GM12873 (cell line): ENCODE measurements at regions not wholly inside any gene's neighbourhood (a gene's known extent, or its start where the extent isn't known, plus 50 kb on each side); places are given as distances from the start of the nearest gene placed in this dataset.

ENCODE experiments used
- TF ChIP-seq, protein P1 (sequence below): IDR thresholded peaks from 2 replicates; pipeline ENCODE4 v1.5.1; 2012; ENCODE audit warnings: low read depth, mild to moderate bottlenecking, moderate library complexity, low read length, control low read depth; ENCODE audit not compliant: insufficient read depth; ENCODE audit errors: missing control alignments

DNA sequence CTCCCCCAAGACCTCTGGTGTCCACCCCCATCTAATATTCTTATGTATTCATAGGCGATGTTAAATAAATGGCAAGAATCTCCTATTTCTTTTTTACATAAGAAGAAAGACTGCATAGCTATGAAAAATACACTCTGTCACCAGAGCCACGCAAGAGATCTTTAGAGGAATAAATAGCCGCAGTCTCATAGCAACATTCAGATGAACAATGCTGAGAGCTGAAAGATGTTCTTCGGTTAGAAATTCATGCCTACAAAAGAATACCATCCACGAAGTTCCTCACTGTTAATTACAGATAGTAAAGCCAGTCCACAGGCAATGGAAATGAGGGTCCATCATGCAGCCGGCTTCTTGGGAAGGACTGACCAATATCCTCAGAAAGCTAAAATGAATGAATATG, 76.0 kb upstream of the SOD1 start:
- TF ChIP-seq, protein P1, sequence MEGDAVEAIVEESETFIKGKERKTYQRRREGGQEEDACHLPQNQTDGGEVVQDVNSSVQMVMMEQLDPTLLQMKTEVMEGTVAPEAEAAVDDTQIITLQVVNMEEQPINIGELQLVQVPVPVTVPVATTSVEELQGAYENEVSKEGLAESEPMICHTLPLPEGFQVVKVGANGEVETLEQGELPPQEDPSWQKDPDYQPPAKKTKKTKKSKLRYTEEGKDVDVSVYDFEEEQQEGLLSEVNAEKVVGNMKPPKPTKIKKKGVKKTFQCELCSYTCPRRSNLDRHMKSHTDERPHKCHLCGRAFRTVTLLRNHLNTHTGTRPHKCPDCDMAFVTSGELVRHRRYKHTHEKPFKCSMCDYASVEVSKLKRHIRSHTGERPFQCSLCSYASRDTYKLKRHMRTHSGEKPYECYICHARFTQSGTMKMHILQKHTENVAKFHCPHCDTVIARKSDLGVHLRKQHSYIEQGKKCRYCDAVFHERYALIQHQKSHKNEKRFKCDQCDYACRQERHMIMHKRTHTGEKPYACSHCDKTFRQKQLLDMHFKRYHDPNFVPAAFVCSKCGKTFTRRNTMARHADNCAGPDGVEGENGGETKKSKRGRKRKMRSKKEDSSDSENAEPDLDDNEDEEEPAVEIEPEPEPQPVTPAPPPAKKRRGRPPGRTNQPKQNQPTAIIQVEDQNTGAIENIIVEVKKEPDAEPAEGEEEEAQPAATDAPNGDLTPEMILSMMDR = no peak

DNA sequence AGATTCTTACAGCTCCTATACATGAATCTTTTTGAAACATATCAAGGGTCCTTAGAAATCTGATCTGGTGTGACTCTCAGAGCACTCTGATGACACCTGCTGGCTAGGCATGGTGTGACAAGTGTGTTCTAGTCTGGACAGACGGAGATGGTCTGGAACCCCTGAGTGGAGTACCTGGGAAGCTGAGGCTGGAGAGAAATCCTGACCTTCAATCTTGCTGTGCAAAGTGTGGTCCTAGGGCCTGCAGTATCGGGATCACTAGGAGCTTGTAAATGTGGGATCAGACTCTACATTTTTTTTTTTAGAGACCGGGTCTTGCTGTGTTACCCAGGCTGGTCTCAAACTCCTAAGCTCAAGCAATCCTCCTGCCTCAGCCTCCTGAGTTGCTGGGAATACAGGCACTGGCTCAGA, 78.6 kb upstream of the SOD1 start:
- TF ChIP-seq, protein P1 = peak; percentile 88

DNA sequence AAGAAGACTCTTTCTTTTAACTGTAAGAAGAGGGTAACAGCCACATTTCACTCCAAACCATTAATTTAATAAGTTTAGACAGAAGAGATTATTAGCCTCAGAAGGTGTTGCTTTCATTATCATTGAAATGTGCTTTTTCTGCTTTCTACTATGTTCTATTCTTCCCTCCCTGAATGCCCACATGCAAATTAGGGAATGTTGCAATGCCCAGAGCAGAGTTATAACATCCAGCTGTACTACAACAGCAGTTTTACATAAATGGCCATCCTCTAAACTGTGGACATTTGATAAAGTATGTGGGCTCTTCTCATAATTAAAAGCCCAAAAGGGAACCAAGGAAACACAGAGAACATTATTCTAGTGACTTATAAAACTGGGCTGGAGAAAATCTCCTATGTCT, 82.2 kb upstream of the SOD1 start:
- TF ChIP-seq, protein P1 = no peak

DNA sequence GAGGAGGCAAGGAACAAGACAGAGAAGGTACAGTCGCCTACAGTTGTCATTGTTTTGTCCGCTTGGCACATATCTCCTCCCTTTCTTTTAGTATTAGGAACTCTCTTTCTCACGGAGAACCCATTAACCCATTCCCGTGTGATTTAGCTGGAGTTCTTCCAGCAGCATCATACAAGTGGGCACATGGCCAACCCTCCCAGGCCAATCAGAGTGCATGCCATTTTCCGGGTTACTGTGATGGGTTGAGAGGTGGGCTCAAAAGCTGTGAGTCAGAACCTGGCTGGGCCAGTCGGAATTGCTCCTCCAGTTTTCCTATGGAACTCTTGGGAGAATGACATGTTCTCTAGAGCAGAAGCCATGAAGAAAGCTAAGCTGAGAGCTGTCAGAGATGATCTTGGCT, 83.1 kb upstream of the SOD1 start:
- TF ChIP-seq, protein P1 = no peak

DNA sequence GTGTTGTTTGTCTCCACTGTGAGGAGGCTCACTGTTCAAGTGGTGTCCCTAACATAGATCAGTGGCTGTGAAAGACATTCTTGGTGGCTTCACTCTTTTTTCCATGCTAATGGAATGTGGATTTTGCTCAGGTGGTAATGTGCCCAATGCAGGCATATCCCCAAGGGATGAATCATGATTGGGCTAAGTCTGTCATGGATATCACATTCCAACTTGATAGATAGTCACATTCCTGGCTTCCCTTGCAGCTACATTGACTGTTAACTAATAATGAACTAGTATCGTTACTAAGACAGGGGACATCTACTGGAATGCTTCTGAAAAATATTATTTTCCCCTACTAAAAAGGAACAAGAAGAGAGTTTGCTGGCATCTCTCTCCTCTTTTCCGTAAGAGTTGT, 86.3 kb upstream of the SOD1 start:
- TF ChIP-seq, protein P1 = no peak

DNA sequence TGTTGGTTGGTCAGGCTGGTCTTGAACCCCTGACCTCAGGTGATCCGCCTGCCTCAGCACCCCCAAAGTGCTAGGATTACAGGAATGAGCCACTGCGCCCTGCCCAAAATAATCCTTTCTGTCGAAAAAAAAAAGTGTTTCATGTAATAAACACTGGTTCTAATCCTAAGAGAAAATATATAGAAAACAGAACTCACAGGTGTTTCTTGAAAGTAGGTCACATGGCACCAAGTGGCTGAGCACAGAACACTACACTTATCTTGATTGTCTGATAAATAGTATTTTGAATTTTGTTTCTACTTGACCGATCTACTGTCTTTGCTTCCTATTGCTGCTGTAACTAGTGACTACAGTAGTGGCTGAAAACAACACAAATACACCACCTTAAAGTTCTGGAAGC, 87.6 kb upstream of the SOD1 start:
- TF ChIP-seq, protein P1 = no peak

DNA sequence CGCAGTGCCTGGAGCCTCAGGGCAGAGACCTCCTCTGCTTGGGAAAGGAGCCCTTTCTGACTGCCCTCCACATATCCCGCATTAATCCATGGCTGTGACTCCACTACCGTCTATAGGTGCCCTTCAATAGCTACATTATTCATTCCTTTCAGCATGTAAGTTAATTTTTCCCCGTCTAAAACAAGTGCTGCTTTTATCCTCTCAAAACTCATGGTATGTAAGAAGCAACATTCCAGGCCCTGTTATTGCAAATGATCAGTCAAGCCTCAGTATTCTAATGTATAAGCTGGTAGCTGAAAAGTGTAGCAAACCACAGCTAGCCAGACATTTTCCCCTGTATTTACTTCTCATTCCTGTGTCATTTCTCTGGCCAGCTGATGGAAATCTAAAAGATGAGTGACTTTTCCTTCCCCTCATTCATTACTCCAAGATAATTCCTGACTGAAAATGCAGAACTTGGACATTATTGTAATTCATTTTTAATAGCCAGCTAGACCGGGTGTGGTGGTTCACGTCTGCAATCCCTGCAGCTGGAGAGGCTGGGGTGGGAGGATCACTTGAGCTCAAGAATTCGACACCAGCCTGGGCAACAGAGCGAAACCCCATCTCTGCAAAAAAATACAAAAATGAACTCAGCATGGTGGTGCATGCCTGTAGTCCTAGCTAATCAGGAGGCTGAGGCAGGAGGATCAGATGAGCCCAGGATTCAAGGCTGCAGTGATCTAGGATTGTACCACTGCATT, 88.5 kb upstream of the SOD1 start:
- TF ChIP-seq, protein P1 = no peak

DNA sequence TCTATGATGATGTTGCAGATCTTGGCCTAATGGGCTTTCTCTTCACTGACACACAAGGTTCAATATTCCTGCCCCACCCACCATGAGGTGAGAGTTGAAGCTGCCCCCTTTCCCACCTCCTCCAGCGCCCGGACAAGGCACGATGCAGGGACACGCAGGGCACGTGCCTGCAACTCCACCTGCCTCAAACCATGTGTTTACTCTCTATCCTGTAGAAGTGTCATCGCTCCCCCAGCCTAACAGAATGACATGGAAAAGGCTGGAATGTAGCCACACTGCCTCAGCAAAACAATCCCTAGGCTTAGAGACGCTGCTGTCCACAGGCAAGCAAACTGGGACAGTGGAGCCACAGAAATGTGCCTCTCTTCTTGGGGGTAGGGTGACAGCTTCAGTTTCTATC, 92.9 kb upstream of the SOD1 start:
- TF ChIP-seq, protein P1 = no peak
